Gastroesophageal sphincter (tissue), 4 donors: ENCODE measurements at regions not wholly inside any gene's neighbourhood (a gene's known extent, or its start where the extent isn't known, plus 50 kb on each side); places are given as distances from the start of the nearest gene placed in this dataset.

Source experiments
- ATAC-seq: fragments of 150-250 bp; one replicate; pipeline ENCODE4 v1.9.1; 2016; ENCODE audit warnings: mild to moderate bottlenecking, moderate library complexity
- H3K27ac ChIP-seq, 4 donors: fragments of 200-600 bp; sonication (generic) in 3 of 4; 1 replicate in 3 of 4; 2 replicates in 1 of 4; pipeline ENCODE4 v1.5.1; 2016 to 2019
- H3K27me3 ChIP-seq: fragments of 200-600 bp; sonication (generic); one replicate; pipeline ENCODE4 v1.5.1; 2019
- H3K36me3 ChIP-seq, 2 donors: fragments of 200-600 bp; sonication (generic); one replicate each; pipeline ENCODE4 v1.5.1; 2019; ENCODE audit warnings: control low read depth in 1 of 2
- H3K4me1 ChIP-seq, 3 donors: fragments of 200-600 bp; sonication (generic); 1 replicate in 2 of 3; 2 replicates in 1 of 3; pipeline ENCODE4 v1.5.1; 2016 to 2019; ENCODE audit warnings: control low read depth in 2 of 3
- H3K4me3 ChIP-seq, 2 donors: fragments of 200-600 bp; sonication (generic); one replicate each; pipeline ENCODE4 v1.5.1; 2019; ENCODE audit warnings: mild to moderate bottlenecking in 1 of 2, moderate library complexity in 1 of 2
- H3K9me3 ChIP-seq, 3 donors: fragments of 200-600 bp; sonication (generic); one replicate each; pipeline ENCODE4 v1.5.1; 2017 to 2019; ENCODE audit warnings: control low read depth in 2 of 3
- CTCF ChIP-seq, 4 experiments: fragments of 200-600 bp in 2 of 4; fragments of 450-650 bp in 2 of 4; sonication (generic) in 1 of 4; IDR thresholded peaks; one replicate each; pipeline ENCODE4 v1.5.1; 2017 to 2019; ENCODE audit warnings: antibody characterized with exemption in 4 of 4, mild to moderate bottlenecking in 2 of 4, moderate library complexity in 2 of 4
- EP300 ChIP-seq: sonication (generic); formaldehyde crosslinking; IDR thresholded peaks from one replicate; pipeline ENCODE4 v1.6.1; 2017; ENCODE audit warnings: antibody characterized with exemption, mild to moderate bottlenecking
- POLR2A ChIP-seq, 2 donors: fragments of 450-650 bp; IDR thresholded peaks; one replicate each; pipeline ENCODE4 v1.6.1; 2017; ENCODE audit warnings: antibody characterized with exemption in 2 of 2, mild to moderate bottlenecking in 2 of 2, moderate library complexity in 1 of 2
- POLR2AphosphoS5 ChIP-seq: sonication (generic); formaldehyde crosslinking; IDR thresholded peaks from one replicate; pipeline ENCODE4 v1.6.1; 2017; ENCODE audit warnings: antibody characterized with exemption
- WGBS, 2 donors: methylation state at CpG; one replicate each; pipeline ENCODE4 v1.1.5; 2018; ENCODE audit warnings: low coverage in 1 of 2; 5-methylcytosine and 5-hydroxymethylcytosine counted together

GRCh38 chr4:13244444-13244843, 239.7 kb downstream of the RAB28 start:
- peaks cover 0 to 36% (median 0%) of the 10 kb centered on the region in 3 donors for H3K9me3 ChIP-seq
- ATAC-seq = no peak
- no peaks in the 10 kb centered on the region for H3K27me3 ChIP-seq
- no peaks in the 10 kb centered on the region for H3K4me1 ChIP-seq
- H3K36me3 ChIP-seq = no peaks in the 10 kb centered on the region
- no peak overlapping the region for H3K27ac ChIP-seq
- no peak overlapping the region for H3K4me3 ChIP-seq
- TF ChIP-seq EP300 (no peak), CTCF (IDR thresholded peaks at IDR 0.05) (no peak), POLR2AphosphoS5 (no peak), POLR2A (IDR thresholded peaks at IDR 0.05) (no peak)
- WGBS, 2 donors = 27 to 31% methylated on average over 2 of the region's 2 CpGs

GRCh38 chr4:13243152-13243551, 241.0 kb downstream of the RAB28 start:
- Histone ChIP-seq H3K27ac (no peak overlapping the region), H3K27me3 (no peaks in the 10 kb centered on the region), H3K9me3 (peaks cover 0 to 30% (median 0%) of the 10 kb centered on the region in 3 donors), H3K4me1 (no peaks in the 10 kb centered on the region), H3K36me3 (no peaks in the 10 kb centered on the region), H3K4me3 (no peak overlapping the region)
- TF ChIP-seq CTCF (IDR thresholded peaks at IDR 0.05) (no peak), EP300 (no peak), POLR2A (IDR thresholded peaks at IDR 0.05) (no peak), POLR2AphosphoS5 (no peak)
- no peak for ATAC-seq

- Histone ChIP-seq H3K4me3 (no peak overlapping the region), H3K4me1 (no peaks in the 10 kb centered on the region), H3K27ac (no peak overlapping the region), H3K9me3 (no peaks in the 10 kb centered on the region), H3K36me3 (no peaks in the 10 kb centered on the region), H3K27me3 (no peaks in the 10 kb centered on the region)
- 75 to 82% methylated on average over 2 to 3 of the region's 3 CpGs for WGBS, 2 donors
- ATAC-seq = no peak
- no peak for TF ChIP-seq POLR2A (IDR thresholded peaks at IDR 0.05)
- TF ChIP-seq EP300 = no peak
- no peak for TF ChIP-seq POLR2AphosphoS5
- TF ChIP-seq CTCF (IDR thresholded peaks at IDR 0.05) = no peak
These were observed 244.1 kb downstream of the RAB28 start for GRCh38 chr4:13240066-13240465.

GRCh38 chr4:13238936-13239335, 245.2 kb downstream of the RAB28 start:
- Histone ChIP-seq H3K9me3 (no peaks in the 10 kb centered on the region), H3K36me3 (no peaks in the 10 kb centered on the region), H3K27me3 (no peaks in the 10 kb centered on the region), H3K27ac (no peak overlapping the region), H3K4me3 (no peak overlapping the region), H3K4me1 (no peaks in the 10 kb centered on the region)
- ATAC-seq = no peak
- TF ChIP-seq POLR2A (IDR thresholded peaks at IDR 0.05) (no peak), POLR2AphosphoS5 (no peak), EP300 (no peak), CTCF (IDR thresholded peaks at IDR 0.05) (no peak)
- WGBS, 2 donors = 59 to 67% methylated on average over 2 of the region's 2 CpGs

- Histone ChIP-seq H3K4me3 (no peak overlapping the region), H3K9me3 (no peaks in the 10 kb centered on the region), H3K27ac (no peak overlapping the region), H3K36me3 (no peaks in the 10 kb centered on the region), H3K27me3 (no peaks in the 10 kb centered on the region), H3K4me1 (no peaks in the 10 kb centered on the region)
- TF ChIP-seq POLR2A (IDR thresholded peaks at IDR 0.05) = no peak
- no peak for TF ChIP-seq POLR2AphosphoS5
- no peak for TF ChIP-seq CTCF (IDR thresholded peaks at IDR 0.05)
- TF ChIP-seq EP300 = no peak
- 81 to 93% methylated on average over 4 of the region's 4 CpGs for WGBS, 2 donors
- no peak for ATAC-seq
These were observed 247.7 kb downstream of the RAB28 start for GRCh38 chr4:13236485-13236884.
